CMK (cell line): ENCODE measurements at regions not wholly inside any gene's neighbourhood (a gene's known extent, or its start where the extent isn't known, plus 50 kb on each side); places are given as distances from the start of the nearest gene placed in this dataset.

Experiments used
- DNase-seq: peaks from one replicate; pipeline ENCODE4 v3.0.0-alpha.2; 2010; ENCODE audit warnings: low read depth

GRCh38 chr2:53259395-53260009 lies 508.1 kb upstream of the CHAC2 start:
- DNase-seq = no peak

- no peak for DNase-seq
Measured at GRCh38 chr2:53257287-53257686, 510.3 kb upstream of the CHAC2 start.

- no peak for DNase-seq
Measured at GRCh38 chr2:53253244-53253643, 514.4 kb upstream of the CHAC2 start.

- no peak for DNase-seq
Measured at GRCh38 chr2:53252115-53252514, 515.5 kb upstream of the CHAC2 start.

- no peak for DNase-seq
Measured at GRCh38 chr2:53247956-53248735, 519.5 kb upstream of the CHAC2 start.

GRCh38 chr2:53243430-53243829 lies 524.2 kb upstream of the CHAC2 start:
- no peak for DNase-seq

- DNase-seq = no peak
Measured at GRCh38 chr2:53242090-53242489, 525.5 kb upstream of the CHAC2 start.

- no peak for DNase-seq
Measured at GRCh38 chr2:53235836-53236582, 531.6 kb upstream of the CHAC2 start.

- no peak for DNase-seq
Measured at GRCh38 chr2:53234548-53234903, 533.1 kb upstream of the CHAC2 start.

GRCh38 chr2:53233759-53234547 lies 533.7 kb upstream of the CHAC2 start:
- DNase-seq = no peak

- DNase-seq = no peak
Measured at GRCh38 chr2:53231908-53232307, 535.7 kb upstream of the CHAC2 start.

- DNase-seq = no peak
Measured at GRCh38 chr2:53230691-53231090, 536.9 kb upstream of the CHAC2 start.

GRCh38 chr2:53227535-53227934 lies 540.1 kb upstream of the CHAC2 start:
- no peak for DNase-seq

GRCh38 chr2:53220969-53221368 lies 546.6 kb upstream of the CHAC2 start:
- DNase-seq = no peak

- DNase-seq = no peak
Measured at GRCh38 chr2:53217250-53217649, 550.4 kb upstream of the CHAC2 start.

- DNase-seq = no peak
Measured at GRCh38 chr2:53216805-53217204, 550.8 kb upstream of the CHAC2 start.

GRCh38 chr2:53212576-53212975 lies 555.0 kb upstream of the CHAC2 start:
- no peak for DNase-seq

GRCh38 chr2:53211201-53211774 lies 556.3 kb upstream of the CHAC2 start:
- no peak for DNase-seq

GRCh38 chr2:53210538-53210937 lies 557.1 kb upstream of the CHAC2 start:
- no peak for DNase-seq

- no peak for DNase-seq
Measured at GRCh38 chr2:53209679-53210458, 557.7 kb upstream of the CHAC2 start.

GRCh38 chr2:53208815-53209214 lies 558.8 kb upstream of the CHAC2 start:
- no peak for DNase-seq
